ENCODE measurements at regions not wholly inside any gene's neighbourhood (a gene's known extent, or its start where the extent isn't known, plus 50 kb on each side); places are given as distances from the start of the nearest gene placed in this dataset.

DNA sequence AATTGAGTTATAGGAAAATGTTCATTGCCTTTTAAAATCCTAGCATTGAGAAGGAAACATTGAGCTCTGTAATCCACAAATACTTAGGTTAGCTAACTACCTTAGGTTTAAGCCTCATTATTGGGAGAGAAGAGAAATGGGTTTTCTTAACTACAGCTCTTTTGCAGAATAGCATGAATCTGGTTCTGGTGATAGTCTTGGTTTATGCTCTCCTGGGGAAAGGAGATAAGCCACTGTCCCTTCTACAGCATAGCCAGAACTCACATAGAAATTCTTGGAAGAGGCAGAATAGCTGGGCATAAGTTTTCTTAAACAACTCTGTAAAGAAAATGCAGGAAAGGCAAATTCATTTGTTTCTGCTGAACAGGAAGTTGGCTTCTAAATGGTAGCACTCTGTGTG is 378.6 kb upstream of the CHRM2 start:
- Histone ChIP-seq H3K9me2 (ENCODE audit: low read depth, low read length) (no peaks in the 10 kb centered on the region), H2AFZ (ENCODE audit: low read length) (no peak overlapping the region)
- no peak for TF ChIP-seq EZH2 (IDR thresholded peaks at IDR 0.05; ENCODE audit: borderline replicate concordance, low read length)
- TF ChIP-seq, protein P1, sequence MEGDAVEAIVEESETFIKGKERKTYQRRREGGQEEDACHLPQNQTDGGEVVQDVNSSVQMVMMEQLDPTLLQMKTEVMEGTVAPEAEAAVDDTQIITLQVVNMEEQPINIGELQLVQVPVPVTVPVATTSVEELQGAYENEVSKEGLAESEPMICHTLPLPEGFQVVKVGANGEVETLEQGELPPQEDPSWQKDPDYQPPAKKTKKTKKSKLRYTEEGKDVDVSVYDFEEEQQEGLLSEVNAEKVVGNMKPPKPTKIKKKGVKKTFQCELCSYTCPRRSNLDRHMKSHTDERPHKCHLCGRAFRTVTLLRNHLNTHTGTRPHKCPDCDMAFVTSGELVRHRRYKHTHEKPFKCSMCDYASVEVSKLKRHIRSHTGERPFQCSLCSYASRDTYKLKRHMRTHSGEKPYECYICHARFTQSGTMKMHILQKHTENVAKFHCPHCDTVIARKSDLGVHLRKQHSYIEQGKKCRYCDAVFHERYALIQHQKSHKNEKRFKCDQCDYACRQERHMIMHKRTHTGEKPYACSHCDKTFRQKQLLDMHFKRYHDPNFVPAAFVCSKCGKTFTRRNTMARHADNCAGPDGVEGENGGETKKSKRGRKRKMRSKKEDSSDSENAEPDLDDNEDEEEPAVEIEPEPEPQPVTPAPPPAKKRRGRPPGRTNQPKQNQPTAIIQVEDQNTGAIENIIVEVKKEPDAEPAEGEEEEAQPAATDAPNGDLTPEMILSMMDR (IDR thresholded peaks at IDR 0.05; ENCODE audit: low read length): no peak

DNA sequence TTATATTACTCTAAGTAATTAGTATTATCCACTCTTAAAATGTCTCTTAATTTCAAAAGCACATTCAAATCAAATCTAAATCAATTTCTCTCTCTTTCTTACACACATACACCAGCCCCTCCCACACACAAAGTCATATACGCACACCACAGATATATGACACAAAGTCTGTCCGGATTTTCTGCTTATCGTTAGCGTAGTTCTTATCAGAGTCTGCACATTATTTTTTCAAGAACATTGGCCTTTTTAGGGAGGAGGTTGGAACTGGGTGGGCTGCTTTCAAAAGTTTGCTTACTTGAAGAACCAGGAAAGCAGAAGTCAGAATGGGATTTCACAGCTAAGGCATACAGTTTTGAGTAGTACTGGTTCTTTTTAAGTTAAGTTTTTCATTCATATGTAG is 387.6 kb upstream of the CHRM2 start:
- Histone ChIP-seq H4K20me1 (ENCODE audit: insufficient read depth, low read length) (no peaks in the 10 kb centered on the region), H3K9ac (ENCODE audit: low read length) (no peak overlapping the region), H3K27ac (ENCODE audit: low read depth, low read length, poor library complexity, severe bottlenecking) (no peak overlapping the region), H3F3A (ENCODE audit: insufficient read depth, low read length) (no peaks in the 10 kb centered on the region), H2AFZ (ENCODE audit: low read length) (no peak overlapping the region), H3K36me3 (ENCODE audit: insufficient read depth, low read length) (no peaks in the 10 kb centered on the region), H3K9me2 (ENCODE audit: low read depth, low read length) (no peaks in the 10 kb centered on the region), H3K27me3 (ENCODE audit: insufficient read depth, low read length) (no peaks in the 10 kb centered on the region), H3K4me3 (ENCODE audit: low read depth, low read length, poor library complexity, severe bottlenecking) (no peak overlapping the region), H3K79me2 (ENCODE audit: insufficient read depth, low read length) (no peaks in the 10 kb centered on the region), H3K4me1 (ENCODE audit: insufficient read depth, low read length, severe bottlenecking) (no peaks in the 10 kb centered on the region), H3K9me3 (ENCODE audit: low read length) (no peaks in the 10 kb centered on the region), H3K4me2 (ENCODE audit: low read length) (no peak overlapping the region)
- no peak for TF ChIP-seq EZH2 (IDR thresholded peaks at IDR 0.05; ENCODE audit: borderline replicate concordance, low read length)
- TF ChIP-seq, protein P1 (IDR thresholded peaks at IDR 0.05; ENCODE audit: low read length): no peak

More for the DNA sequence above, 378.6 kb upstream of the CHRM2 start:
- Histone ChIP-seq H3K9ac (ENCODE audit: low read length) (no peak overlapping the region), H3F3A (ENCODE audit: insufficient read depth, low read length) (no peaks in the 10 kb centered on the region), H3K9me3 (ENCODE audit: low read length) (no peaks in the 10 kb centered on the region), H4K20me1 (ENCODE audit: insufficient read depth, low read length) (no peaks in the 10 kb centered on the region), H3K4me1 (ENCODE audit: insufficient read depth, low read length, severe bottlenecking) (no peaks in the 10 kb centered on the region), H3K27me3 (ENCODE audit: insufficient read depth, low read length) (no peaks in the 10 kb centered on the region), H3K27ac (ENCODE audit: low read depth, low read length, poor library complexity, severe bottlenecking) (no peak overlapping the region), H3K4me2 (ENCODE audit: low read length) (no peak overlapping the region), H3K4me3 (ENCODE audit: low read depth, low read length, poor library complexity, severe bottlenecking) (no peak overlapping the region), H3K36me3 (ENCODE audit: insufficient read depth, low read length) (no peaks in the 10 kb centered on the region), H3K79me2 (ENCODE audit: insufficient read depth, low read length) (no peaks in the 10 kb centered on the region)

DNA sequence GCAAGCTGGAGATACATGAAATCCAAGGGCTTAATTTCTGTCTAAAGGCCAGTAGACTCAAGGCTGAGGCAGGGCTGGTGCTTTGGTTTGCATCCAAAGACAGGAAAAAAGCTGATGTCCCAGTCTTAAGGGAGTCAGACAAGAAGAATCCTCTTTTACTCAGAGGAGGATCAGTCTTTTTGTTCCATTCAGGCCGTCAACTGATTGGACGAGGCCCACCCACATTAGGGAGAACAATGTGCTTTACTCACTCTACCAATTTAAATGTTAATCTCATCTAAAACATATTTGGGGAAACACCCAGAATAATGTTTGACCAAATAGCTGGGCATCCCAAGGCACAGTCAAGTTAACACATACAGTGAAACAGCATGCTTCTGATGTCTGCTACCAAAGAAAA is 388.5 kb upstream of the CHRM2 start:
- Histone ChIP-seq H4K20me1 (ENCODE audit: insufficient read depth, low read length) (no peaks in the 10 kb centered on the region), H3K9ac (ENCODE audit: low read length) (no peak overlapping the region), H3K9me2 (ENCODE audit: low read depth, low read length) (no peaks in the 10 kb centered on the region), H3K27ac (ENCODE audit: low read depth, low read length, poor library complexity, severe bottlenecking) (no peak overlapping the region), H2AFZ (ENCODE audit: low read length) (no peak overlapping the region), H3K4me2 (ENCODE audit: low read length) (no peak overlapping the region), H3K36me3 (ENCODE audit: insufficient read depth, low read length) (no peaks in the 10 kb centered on the region), H3K4me3 (ENCODE audit: low read depth, low read length, poor library complexity, severe bottlenecking) (no peak overlapping the region), H3K4me1 (ENCODE audit: insufficient read depth, low read length, severe bottlenecking) (no peaks in the 10 kb centered on the region), H3K79me2 (ENCODE audit: insufficient read depth, low read length) (no peaks in the 10 kb centered on the region), H3K9me3 (ENCODE audit: low read length) (no peaks in the 10 kb centered on the region), H3K27me3 (ENCODE audit: insufficient read depth, low read length) (no peaks in the 10 kb centered on the region), H3F3A (ENCODE audit: insufficient read depth, low read length) (no peaks in the 10 kb centered on the region)
- no peak for TF ChIP-seq EZH2 (IDR thresholded peaks at IDR 0.05; ENCODE audit: borderline replicate concordance, low read length)
- TF ChIP-seq, protein P1 (IDR thresholded peaks at IDR 0.05; ENCODE audit: low read length): no peak

Measured in OCI-LY1 (cell line).